H1 (cell line): ENCODE measurements at regions not wholly inside any gene's neighbourhood (a gene's known extent, or its start where the extent isn't known, plus 50 kb on each side); places are given as distances from the start of the nearest gene placed in this dataset.

ENCODE experiments used
- CTCF ChIA-PET: fragments of 300-600 bp; sonication (Branson Sonifier 250); formaldehyde crosslinking; loops from one replicate; lab custom pipeline; 2021; ENCODE audit not compliant: partially characterized antibody; lab: Charles Lee
- POLR2A ChIA-PET: fragments of 300-600 bp; sonication (Branson Sonifier 250); formaldehyde crosslinking; loops from one replicate; lab custom pipeline; 2021; ENCODE audit warnings: inconsistent platforms; ENCODE audit not compliant: partially characterized antibody; lab: Charles Lee
- DNase-seq, 2 experiments: peaks; one replicate each; pipeline versions ENCODE4 v3.0.0 to v3.0.0-alpha.2; 2010 to 2022; ENCODE audit warnings: low spot score in 2 of 2, low read depth in 1 of 2, mixed read lengths in 1 of 2
- FAIRE-seq: peaks from 2 replicates; lab custom pipeline; 2011; peaks lifted over from hg19 to GRCh38; lab: Jason Lieb, UNC
- H2AFZ ChIP-seq: 2 replicates; pipeline ENCODE4 v1.8.1; 2012; ENCODE audit warnings: low read length, inconsistent platforms
- H2AK5ac ChIP-seq: 2 replicates; pipeline ENCODE4 v1.6.1; 2013; ENCODE audit warnings: low read depth, low read length
- H2BK120ac ChIP-seq: replicated peaks from 2 replicates; pipeline ENCODE3; 2013; ENCODE audit warnings: low read depth, low read length, inconsistent platforms
- H2BK12ac ChIP-seq: 2 replicates; pipeline ENCODE4 v1.6.1; 2013; ENCODE audit warnings: low read depth, low read length
- H2BK15ac ChIP-seq: 2 replicates; pipeline ENCODE4 v1.6.1; 2013; ENCODE audit warnings: low read length
- H2BK20ac ChIP-seq: 2 replicates; pipeline ENCODE4 v1.6.1; 2013; ENCODE audit warnings: low read length
- H2BK5ac ChIP-seq: 2 replicates; pipeline ENCODE4 v1.6.1; 2013; ENCODE audit warnings: low read depth, low read length
- H3K14ac ChIP-seq: 2 replicates; pipeline ENCODE4 v1.6.1; 2013; ENCODE audit warnings: inconsistent platforms; ENCODE audit not compliant: insufficient read length
- H3K18ac ChIP-seq: 2 replicates; pipeline ENCODE4 v1.6.1; 2013; ENCODE audit warnings: low read length; ENCODE audit errors: extremely low read depth
- H3K23ac ChIP-seq: 2 replicates; pipeline ENCODE4 v1.6.1; 2013; ENCODE audit warnings: inconsistent platforms; ENCODE audit not compliant: insufficient read length
- H3K23me2 ChIP-seq: 2 replicates; pipeline ENCODE4 v1.6.1; 2013; ENCODE audit warnings: low read depth, low read length
- H3K27ac ChIP-seq: 2 replicates; pipeline ENCODE4 v1.6.1; 2011; ENCODE audit warnings: low read depth, low read length, inconsistent platforms
- H3K27me3 ChIP-seq, 4 experiments: replicated peaks in 1 of 4; 1 replicate in 1 of 4; 2 replicates in 3 of 4; pipeline versions ENCODE4 v1.6.1 to v1.8.1; 2011 to 2013; ENCODE audit warnings: low read length in 3 of 4, mild to moderate bottlenecking in 3 of 4, inconsistent platforms in 2 of 4, mixed read lengths in 2 of 4, moderate library complexity in 1 of 4; ENCODE audit not compliant: control insufficient read depth in 3 of 4, insufficient read depth in 3 of 4; ENCODE audit errors: extremely low read depth in 1 of 4
- H3K36me3 ChIP-seq, 4 experiments: 2 replicates each; pipeline versions ENCODE4 v1.6.1 to v1.8.1; 2011 to 2013; ENCODE audit warnings: mild to moderate bottlenecking in 4 of 4, low read length in 3 of 4, moderate library complexity in 2 of 4, control low read depth in 1 of 4, inconsistent platforms in 1 of 4; ENCODE audit not compliant: insufficient read depth in 4 of 4, control insufficient read depth in 2 of 4
- H3K4ac ChIP-seq: replicated peaks from 2 replicates; pipeline ENCODE3; 2013; ENCODE audit warnings: low read length, low read depth, mixed read lengths, inconsistent platforms; ENCODE audit not compliant: insufficient read length
- H3K4me1 ChIP-seq, 4 experiments: replicated peaks in 1 of 4; 1 replicate in 1 of 4; 2 replicates in 3 of 4; pipeline versions ENCODE4 v1.6.1 to v1.8.1; 2011 to 2013; ENCODE audit warnings: low read length in 3 of 4, inconsistent platforms in 2 of 4, mixed read lengths in 1 of 4; ENCODE audit not compliant: insufficient read depth in 4 of 4, control insufficient read depth in 3 of 4
- H3K4me2 ChIP-seq, 2 experiments: 2 replicates each; pipeline versions ENCODE4 v1.6.1 to v1.8.1; 2011 to 2013; ENCODE audit warnings: low read depth in 2 of 2, low read length in 2 of 2, control low read depth in 1 of 2, inconsistent platforms in 1 of 2, mild to moderate bottlenecking in 1 of 2; ENCODE audit not compliant: insufficient read depth in 1 of 2
- H3K4me3 ChIP-seq, 4 experiments: fragments of 200-600, 300-600 bp in 1 of 4; sonication (generic), shearing (Covaris generic), sonication (Bioruptor Twin) in 1 of 4; 2 replicates each; pipeline versions ENCODE4 v1.5.1 to v1.8.1; 2011 to 2016; ENCODE audit warnings: low read length in 4 of 4, low read depth in 3 of 4, control low read depth in 2 of 4, inconsistent platforms in 2 of 4, mild to moderate bottlenecking in 2 of 4, mixed read lengths in 1 of 4, moderate library complexity in 1 of 4; ENCODE audit not compliant: insufficient read depth in 2 of 4; ENCODE audit errors: extremely low read depth in 1 of 4
- H3K56ac ChIP-seq: replicated peaks from 2 replicates; pipeline ENCODE3; 2013; ENCODE audit warnings: low read depth, mild to moderate bottlenecking, mixed read lengths, low read length, inconsistent platforms; ENCODE audit not compliant: insufficient read length
- H3K79me1 ChIP-seq: 2 replicates; pipeline ENCODE4 v1.6.1; 2013; ENCODE audit warnings: low read depth, low read length, control low read depth
- H3K79me2 ChIP-seq, 2 experiments: 2 replicates each; pipeline versions ENCODE4 v1.6.1 to v1.8.1; 2012 to 2013; ENCODE audit warnings: low read length in 2 of 2, mild to moderate bottlenecking in 2 of 2, inconsistent platforms in 1 of 2; ENCODE audit not compliant: insufficient read depth in 2 of 2, control insufficient read depth in 1 of 2
- H3K9ac ChIP-seq, 4 experiments: replicated peaks in 1 of 4; 1 replicate in 1 of 4; 2 replicates in 3 of 4; pipeline versions ENCODE4 v1.6.1 to v1.8.1; 2011 to 2013; ENCODE audit warnings: low read depth in 3 of 4, low read length in 3 of 4, control low read depth in 2 of 4, mild to moderate bottlenecking in 2 of 4, moderate library complexity in 2 of 4, inconsistent platforms in 1 of 4; ENCODE audit errors: extremely low read depth in 1 of 4
- H3K9me3 ChIP-seq, 2 experiments: 2 replicates each; pipeline versions ENCODE4 v1.6.1 to v1.8.1; 2012 to 2013; ENCODE audit warnings: mild to moderate bottlenecking in 2 of 2, moderate library complexity in 2 of 2, control low read depth in 1 of 2, inconsistent platforms in 1 of 2, low read depth in 1 of 2, low read length in 1 of 2, mixed read lengths in 1 of 2; ENCODE audit not compliant: insufficient read depth in 2 of 2
- H4K20me1 ChIP-seq, 2 experiments: replicated peaks in 1 of 2; 2 replicates each; pipeline versions ENCODE3 to v1.8.1; 2011 to 2013; ENCODE audit warnings: inconsistent platforms in 2 of 2, low read length in 2 of 2, mild to moderate bottlenecking in 1 of 2; ENCODE audit not compliant: insufficient read depth in 2 of 2, control insufficient read depth in 1 of 2
- H4K5ac ChIP-seq: 2 replicates; pipeline ENCODE4 v1.6.1; 2013; ENCODE audit warnings: low read length, low read depth, mixed read lengths, inconsistent platforms; ENCODE audit not compliant: insufficient read length
- H4K8ac ChIP-seq: 2 replicates; pipeline ENCODE4 v1.8.0; 2013; ENCODE audit warnings: mild to moderate bottlenecking, moderate library complexity, low read length, inconsistent platforms; ENCODE audit not compliant: insufficient read depth; ENCODE audit errors: extremely low read depth
- H4K91ac ChIP-seq: replicated peaks from 2 replicates; pipeline ENCODE3; 2013; ENCODE audit warnings: low read length, mixed read lengths, inconsistent platforms; ENCODE audit not compliant: insufficient read length
- SP2 ChIP-seq: IDR thresholded peaks from 2 replicates; pipeline ENCODE4 v1.6.1; 2012; ENCODE audit warnings: mild to moderate bottlenecking, low read length, inconsistent platforms
- WGBS, 2 experiments: shearing (Covaris generic) in 1 of 2; methylation state at CpG; one replicate each; pipeline versions ENCODE4 v1.1.6 to v1.1.7; 2013 to 2015; ENCODE audit warnings: low lambda C conversion rate in 2 of 2, mixed read lengths in 2 of 2, inconsistent platforms in 1 of 2, low coverage in 1 of 2, missing lambda C conversion rate in 1 of 2; ENCODE audit not compliant: insufficient replicate concordance in 2 of 2, insufficient coverage in 1 of 2, insufficient read length in 1 of 2; ENCODE audit errors: extremely low coverage in 1 of 2, missing lambda C conversion rate in 1 of 2; 5-methylcytosine and 5-hydroxymethylcytosine counted together

DNA sequence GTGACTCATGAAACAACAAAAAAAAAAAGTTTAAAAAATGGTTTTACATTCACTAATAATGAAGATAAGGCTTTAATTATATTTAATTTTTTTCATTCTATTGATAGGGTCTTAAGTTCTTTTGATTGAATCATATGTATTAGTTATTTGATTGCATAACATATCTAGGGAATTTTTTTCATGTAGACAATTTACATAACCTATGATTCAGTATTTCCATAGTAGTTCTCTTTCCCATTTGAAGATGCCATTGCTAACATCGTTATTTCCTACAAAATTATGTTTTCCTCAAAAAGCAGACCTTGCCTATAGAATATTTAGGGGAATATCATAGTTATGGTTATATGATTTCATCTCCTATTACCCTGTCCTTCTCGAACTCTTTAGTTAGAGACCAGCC lies 463.4 kb downstream of the TFAP2B start:
- no peaks in the 10 kb centered on the region for H3K9me3 ChIP-seq
- H3K4ac ChIP-seq, result no peak overlapping the region
- WGBS, 2 experiments, result 71% methylated on average over 2 of the region's 2 CpGs; no CpG with 5 or more reads in 1 of the 2 experiments
- H4K8ac ChIP-seq, result no peak overlapping the region
- H4K20me1 ChIP-seq, result no peaks in the 10 kb centered on the region
- H3K36me3 ChIP-seq, result no peaks in the 10 kb centered on the region
- no peak overlapping the region for H2BK20ac ChIP-seq
- CTCF ChIA-PET, result no interaction called here
- H3K56ac ChIP-seq, result no peak overlapping the region
- POLR2A ChIA-PET, result no interaction called here
- H3K27me3 ChIP-seq, result no peaks in the 10 kb centered on the region
- FAIRE-seq, result no peak
- DNase-seq, result no peak
- no peak overlapping the region for H2AK5ac ChIP-seq
- no peaks in the 10 kb centered on the region for H3K4me1 ChIP-seq
- H3K79me1 ChIP-seq, result no peaks in the 10 kb centered on the region
- H2BK120ac ChIP-seq, result no peak overlapping the region
- H3K27ac ChIP-seq, result no peak overlapping the region
- no peak overlapping the region for H3K14ac ChIP-seq
- no peak overlapping the region for H2BK12ac ChIP-seq
- H2BK5ac ChIP-seq, result no peak overlapping the region
- no peak overlapping the region for H4K91ac ChIP-seq
- H3K4me2 ChIP-seq, result no peak overlapping the region
- H3K18ac ChIP-seq, result no peak overlapping the region
- no peak overlapping the region for H2AFZ ChIP-seq
- no peak overlapping the region for H4K5ac ChIP-seq
- no peaks in the 10 kb centered on the region for H3K23me2 ChIP-seq
- no peak for TF ChIP-seq SP2
- TF ChIP-seq, all 59 proteins: peak for 0
- Histone ChIP-seq H3K4me3 (no peak overlapping the region), H2BK15ac (no peak overlapping the region), H3K79me2 (no peaks in the 10 kb centered on the region), H3K23ac (no peak overlapping the region), H3K9ac (no peak overlapping the region)
